AG04450 (cell line): ENCODE measurements at regions not wholly inside any gene's neighbourhood (a gene's known extent, or its start where the extent isn't known, plus 50 kb on each side); places are given as distances from the start of the nearest gene placed in this dataset.

Source experiments
- CTCF ChIA-PET: fragments of 300-600, 350-600 bp; formaldehyde crosslinking; extraction: SDS; loops from one replicate; lab custom pipeline; 2022; ENCODE audit warnings: antibody characterized with exemption, inconsistent platforms; lab: Charles Lee
- POLR2A ChIA-PET: fragments of 350-600 bp; formaldehyde crosslinking; extraction: SDS; loops from one replicate; lab custom pipeline; 2021; ENCODE audit warnings: antibody characterized with exemption, inconsistent platforms; lab: Yijun Ruan, JAX
- DNase-seq: peaks from one replicate; pipeline ENCODE4 v3.0.0-alpha.2; 2011; ENCODE audit warnings: low read depth, low spot score
- H3K27ac ChIP-seq: one replicate; pipeline ENCODE4 v1.5.1; 2012; ENCODE audit warnings: low read depth, low read length, control low read depth
- H3K27me3 ChIP-seq: one replicate; pipeline ENCODE4 v1.6.0; 2012; ENCODE audit warnings: low read length; ENCODE audit not compliant: control insufficient read depth, insufficient read depth
- H3K4me3 ChIP-seq: 2 replicates; pipeline ENCODE4 v1.5.1; 2011; ENCODE audit warnings: mild to moderate bottlenecking, low read depth, low read length, control low read depth
- H3K9me3 ChIP-seq: 2 replicates; pipeline ENCODE4 v1.5.1; 2012; ENCODE audit warnings: low read length; ENCODE audit not compliant: control insufficient read depth, insufficient read depth
- CTCF ChIP-seq: IDR thresholded peaks from 2 replicates; pipeline ENCODE4 v1.5.1; 2011; ENCODE audit warnings: low read depth, low read length, control low read depth, inconsistent platforms

- no peak for TF ChIP-seq CTCF
- POLR2A ChIA-PET: no interaction called here
- CTCF ChIA-PET: no interaction called here
- H3K27ac ChIP-seq: no peak overlapping the region
- DNase-seq: no peak
- H3K4me3 ChIP-seq: no peak overlapping the region
- H3K27me3 ChIP-seq: no peaks in the 10 kb centered on the region
- H3K9me3 ChIP-seq: peaks cover 63% of the 10 kb centered on the region
These were observed 72.3 kb upstream of the SNTG2 start for GRCh38 chr2:878245-878930.

- no peak for DNase-seq
- TF ChIP-seq CTCF: no peak
- Histone ChIP-seq H3K4me3 (no peak overlapping the region), H3K27me3 (no peaks in the 10 kb centered on the region), H3K9me3 (peaks cover 69% of the 10 kb centered on the region), H3K27ac (no peak overlapping the region)
- ChIA-PET POLR2A (no interaction called here), CTCF (no interaction called here)
These were observed 72.9 kb upstream of the SNTG2 start for GRCh38 chr2:877747-878146.

GRCh38 chr2:875687-876615 is 74.7 kb upstream of the SNTG2 start:
- Histone ChIP-seq H3K9me3 (peaks cover 76% of the 10 kb centered on the region), H3K27ac (no peak overlapping the region), H3K27me3 (no peaks in the 10 kb centered on the region), H3K4me3 (no peak overlapping the region)
- TF ChIP-seq CTCF: no peak
- DNase-seq: no peak
- ChIA-PET POLR2A (no interaction called here), CTCF (no interaction called here)

GRCh38 chr2:873651-874580 is 76.7 kb upstream of the SNTG2 start:
- Histone ChIP-seq H3K4me3 (no peak overlapping the region), H3K27ac (no peak overlapping the region), H3K9me3 (peaks cover 73% of the 10 kb centered on the region), H3K27me3 (no peaks in the 10 kb centered on the region)
- POLR2A ChIA-PET: no interaction called here
- DNase-seq: no peak
- CTCF ChIA-PET: no interaction called here
- no peak for TF ChIP-seq CTCF
